PFSK-1 (cell line): ENCODE measurements at regions not wholly inside any gene's neighbourhood (a gene's known extent, or its start where the extent isn't known, plus 50 kb on each side); places are given as distances from the start of the nearest gene placed in this dataset.

Experiments
- FOXP2 ChIP-seq: optimal IDR thresholded peaks from 2 replicates; pipeline ENCODE3; 2011; ENCODE audit warnings: borderline replicate concordance, control low read depth, inconsistent platforms; ENCODE audit not compliant: insufficient read depth; ENCODE audit errors: extremely low read length, extremely low read depth
- SIN3A ChIP-seq: IDR thresholded peaks from 2 replicates; pipeline ENCODE4 v1.6.1; 2012; ENCODE audit warnings: mild to moderate bottlenecking, low read length, moderate library complexity, borderline replicate concordance; ENCODE audit not compliant: insufficient read depth

GRCh38 chr2:226124548-226125011 lies 675.0 kb downstream of the IRS1 start:
- TF ChIP-seq SIN3A (no peak), FOXP2 (no peak)
